HG03095 (cell line): ENCODE measurements at regions not wholly inside any gene's neighbourhood (a gene's known extent, or its start where the extent isn't known, plus 50 kb on each side); places are given as distances from the start of the nearest gene placed in this dataset.

Source experiments
- ATAC-seq: cut with Tn5 transposase; IDR thresholded peaks from one replicate; pipeline ENCODE4 v1.9.1; 2021; ENCODE audit warnings: moderate library complexity; ENCODE audit not compliant: unreplicated experiment

- no peak for ATAC-seq
Observed at GRCh38 chr11:127895776-127896175, 691.6 kb downstream of the ETS1 start.

DNA sequence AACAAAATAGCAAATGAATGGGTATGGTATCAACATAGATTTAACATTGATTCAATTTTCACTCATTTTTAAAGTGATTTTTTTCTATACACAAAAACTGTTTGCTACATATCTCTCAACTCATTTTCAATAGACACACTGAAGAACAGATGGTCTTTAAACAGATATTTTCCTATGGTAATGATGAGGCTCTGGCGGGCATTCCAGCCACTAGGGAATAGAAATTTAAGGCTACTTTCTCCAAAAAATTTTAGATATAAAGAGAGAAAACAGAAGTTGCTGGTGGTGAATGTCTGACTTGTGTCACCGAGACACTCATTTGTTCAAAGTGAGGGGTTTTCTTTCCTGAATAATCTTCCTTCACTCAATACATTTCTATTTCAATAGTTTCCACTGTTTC lies 693.0 kb downstream of the ETS1 start:
- no peak for ATAC-seq

DNA sequence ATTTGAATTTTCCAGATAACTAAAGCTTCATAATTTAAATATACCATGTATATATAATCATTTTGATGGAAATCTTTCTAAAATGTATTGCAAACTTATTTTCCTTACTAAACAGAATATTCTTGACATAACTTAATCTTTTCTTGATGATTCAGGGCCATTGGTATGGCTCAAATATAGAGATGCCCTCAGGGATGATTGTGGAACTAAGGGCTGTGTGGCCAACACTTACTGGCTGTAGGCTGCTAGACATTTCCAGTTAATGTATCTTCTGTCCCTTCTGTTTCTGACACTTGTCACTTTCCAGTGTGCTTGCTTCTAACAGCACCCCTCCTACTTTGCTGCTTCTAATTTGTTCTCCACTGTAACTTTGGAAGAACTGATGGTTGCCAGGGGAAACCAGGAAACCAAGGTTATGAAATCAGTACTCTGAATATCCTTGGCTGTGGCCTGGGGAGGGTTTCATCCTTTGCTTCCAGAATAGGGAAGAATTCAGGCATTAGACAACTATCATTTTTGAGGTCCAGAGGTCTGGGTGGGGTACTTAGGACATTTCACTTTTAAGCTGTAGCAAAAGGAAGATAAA lies 697.2 kb downstream of the ETS1 start:
- ATAC-seq = no peak

GRCh38 chr11:127888386-127888785 lies 699.0 kb downstream of the ETS1 start:
- no peak for ATAC-seq

GRCh38 chr11:127875131-127875530 lies 712.2 kb downstream of the ETS1 start:
- no peak for ATAC-seq

DNA sequence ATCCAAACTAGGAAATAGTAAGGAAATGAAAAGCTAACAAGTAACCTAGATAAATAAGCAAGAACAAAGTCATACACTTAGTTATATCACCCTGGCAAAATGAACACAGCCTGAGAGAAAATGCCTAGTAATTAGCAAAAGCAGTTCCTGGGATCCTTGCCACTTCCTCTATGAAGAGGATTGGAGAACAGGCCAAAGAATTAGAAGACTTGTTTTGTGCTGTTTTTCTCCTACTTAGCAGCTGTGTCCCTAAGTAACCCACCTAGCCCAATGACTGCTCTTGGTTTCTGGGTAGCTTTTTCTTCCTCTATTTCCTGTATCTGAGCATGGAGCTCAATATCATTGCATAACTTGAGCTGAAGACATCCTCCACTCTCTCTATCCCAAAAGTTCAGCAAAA lies 713.9 kb downstream of the ETS1 start:
- ATAC-seq = no peak

DNA sequence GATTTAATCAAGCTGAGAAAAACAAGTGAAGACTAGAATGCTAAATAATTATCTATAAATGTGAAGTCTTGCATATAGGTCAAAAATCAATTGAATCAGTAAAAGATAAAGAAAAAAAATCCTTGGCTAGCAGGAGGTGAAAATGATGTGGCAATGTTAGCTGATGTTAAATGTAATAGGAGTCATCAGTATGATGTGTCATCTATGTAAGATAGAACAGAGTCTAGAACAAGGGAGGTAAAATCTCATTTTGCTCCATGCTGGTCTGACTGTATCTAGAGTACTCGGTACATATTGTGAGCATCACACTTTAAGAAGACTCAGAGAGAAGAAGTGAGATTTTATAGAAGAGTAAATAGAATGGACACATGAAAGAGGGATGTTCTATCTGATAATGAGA lies 721.2 kb downstream of the ETS1 start:
- no peak for ATAC-seq

DNA sequence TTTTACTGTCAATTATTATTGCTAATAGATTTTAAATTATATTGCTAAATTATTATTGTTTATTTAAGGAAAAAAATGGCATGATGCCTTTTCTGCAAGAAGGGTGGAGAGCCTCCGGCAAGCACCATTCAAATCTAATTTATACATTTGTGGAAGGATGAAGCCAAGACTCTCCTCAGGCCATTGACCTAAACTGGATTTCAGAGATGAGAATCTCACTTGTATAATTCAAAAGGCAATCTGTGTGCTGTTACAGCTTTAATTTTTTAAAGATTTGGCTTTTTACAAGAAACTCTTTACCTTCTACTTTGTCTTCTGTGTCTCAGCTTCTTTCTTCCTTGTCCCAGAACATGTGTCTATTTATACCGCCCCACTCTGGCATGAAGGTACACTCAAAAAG lies 722.5 kb downstream of the ETS1 start:
- no peak for ATAC-seq

- no peak for ATAC-seq
Observed at GRCh38 chr11:127862406-127862805, 725.0 kb downstream of the ETS1 start.

DNA sequence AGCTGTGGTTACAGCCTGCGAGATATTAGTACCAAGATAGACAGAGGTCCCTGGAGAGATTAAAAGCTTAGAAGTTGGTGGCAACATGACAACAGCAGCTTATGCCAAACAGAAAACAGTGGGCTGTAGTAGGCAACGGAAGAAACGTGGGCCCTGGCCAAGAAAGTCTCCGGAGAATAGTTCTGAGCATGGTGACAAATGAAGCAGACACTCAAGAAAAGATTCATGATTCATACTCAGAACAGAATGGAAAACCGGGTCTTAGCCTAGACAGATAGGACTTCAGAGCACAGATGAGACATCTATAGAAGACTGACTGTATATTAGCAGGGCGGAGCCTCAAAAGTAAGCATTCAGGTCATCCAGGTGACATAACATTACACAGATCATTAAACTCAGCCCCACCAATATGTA lies 727.4 kb downstream of the ETS1 start:
- ATAC-seq = no peak

DNA sequence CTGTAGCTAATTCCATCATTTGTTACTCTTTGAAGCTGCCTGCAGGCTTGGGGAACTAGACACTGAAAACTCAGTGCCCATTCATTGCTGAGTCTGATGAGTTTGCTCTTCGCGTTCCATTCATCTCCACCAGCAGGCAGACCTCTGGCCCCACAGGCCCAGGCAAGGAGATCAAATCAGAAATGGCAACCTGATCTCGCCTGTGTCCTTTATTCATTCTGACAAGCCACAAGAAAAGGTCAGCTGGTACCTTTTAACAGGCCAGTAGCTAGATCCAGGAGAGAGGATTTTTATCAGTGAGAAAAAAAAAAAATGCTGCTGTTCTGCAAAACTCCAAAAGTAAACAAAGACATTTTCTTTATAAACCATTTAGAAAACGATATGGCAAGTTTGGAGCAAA lies 742.5 kb downstream of the ETS1 start:
- ATAC-seq = no peak

- ATAC-seq = no peak
Observed at GRCh38 chr11:127843483-127844396, 743.6 kb downstream of the ETS1 start.

GRCh38 chr11:127825183-127825582 lies 762.2 kb downstream of the ETS1 start:
- no peak for ATAC-seq

GRCh38 chr11:127818625-127819024 lies 768.7 kb downstream of the ETS1 start:
- ATAC-seq = no peak

- no peak for ATAC-seq
Observed at GRCh38 chr11:127816962-127817361, 770.4 kb downstream of the ETS1 start.

- no peak for ATAC-seq
Observed at GRCh38 chr11:127815331-127815730, 772.0 kb downstream of the ETS1 start.

- ATAC-seq = no peak
Observed at GRCh38 chr11:127806501-127806900, 780.9 kb downstream of the ETS1 start.

GRCh38 chr11:127805771-127806170 lies 781.6 kb downstream of the ETS1 start:
- ATAC-seq = no peak

DNA sequence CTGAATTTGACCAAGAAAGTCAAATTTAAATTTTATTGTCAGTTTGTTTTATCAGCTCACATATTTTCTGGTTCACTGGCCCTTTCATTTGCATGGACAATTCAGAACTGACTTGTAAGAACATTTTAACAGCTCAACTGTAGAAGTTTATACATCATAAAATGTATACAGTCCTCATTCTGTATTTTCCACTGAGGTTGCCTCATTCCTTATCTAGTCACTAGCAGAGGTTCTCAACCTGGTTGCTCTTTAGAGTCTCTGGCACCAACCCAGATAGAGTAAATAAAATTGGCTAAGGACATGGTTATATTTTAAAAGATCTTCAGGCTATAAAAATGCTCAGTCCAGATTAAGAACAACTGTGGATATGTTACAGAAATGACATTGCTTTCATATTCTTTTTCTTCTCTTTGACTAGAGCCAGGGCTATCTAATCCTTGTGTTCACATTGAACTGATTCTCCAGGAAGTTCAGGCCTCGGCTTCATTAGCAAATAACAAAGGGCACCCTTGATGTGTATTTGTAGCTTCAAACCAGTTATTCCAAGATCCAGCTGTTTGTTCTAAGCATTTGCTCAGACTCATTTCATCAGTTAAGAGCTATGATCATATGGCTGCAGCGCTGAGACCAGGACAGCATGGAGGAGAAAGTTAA lies 782.5 kb downstream of the ETS1 start:
- ATAC-seq = no peak

GRCh38 chr11:127803755-127804154 lies 783.6 kb downstream of the ETS1 start:
- ATAC-seq = no peak

GRCh38 chr11:127800989-127801688 lies 786.2 kb downstream of the ETS1 start:
- no peak for ATAC-seq
